ENCODE measurements at regions not wholly inside any gene's neighbourhood (a gene's known extent, or its start where the extent isn't known, plus 50 kb on each side); places are given as distances from the start of the nearest gene placed in this dataset.
A peak's percentile ranks its signal among the peaks of the same experiment; 100 is the strongest.

- Histone ChIP-seq H4K20me1 (ENCODE audit: insufficient read depth, low read length, poor library complexity, severe bottlenecking) (no peaks in the 10 kb centered on the region), H3K4me1 (ENCODE audit: insufficient read depth, low read length, poor library complexity, severe bottlenecking) (peaks cover 70% of the 10 kb centered on the region), H3K9me3 (ENCODE audit: insufficient read depth, low read depth, low read length) (no peaks in the 10 kb centered on the region), H3K9ac (ENCODE audit: low read depth, low read length, poor library complexity, severe bottlenecking) (peak overlapping the region; percentile 83), H3K79me2 (ENCODE audit: insufficient read depth, low read length) (peaks cover 78% of the 10 kb centered on the region), H3K9me2 (replicated peaks; ENCODE audit: low read depth, low read length) (no peaks in the 10 kb centered on the region), H3K4me3 (ENCODE audit: low read length, poor library complexity, severe bottlenecking) (peak overlapping the region; percentile 68), H2AFZ (ENCODE audit: low read length) (no peak overlapping the region), H3F3A (ENCODE audit: low read depth) (peaks cover 9% of the 10 kb centered on the region; the same call in 1 of the 2 replicates), H3K27me3 (ENCODE audit: insufficient read depth, low read length, poor library complexity, severe bottlenecking) (no peaks in the 10 kb centered on the region), H3K4me2 (ENCODE audit: low read depth, low read length, poor library complexity, severe bottlenecking) (peak overlapping the region; percentile 98), H3K36me3 (ENCODE audit: insufficient read depth, low read length) (no peaks in the 10 kb centered on the region)
- no peak for TF ChIP-seq CTCF (conservative IDR thresholded peaks at IDR 0.05; ENCODE audit: low read length)
- no peak for TF ChIP-seq EZH2phosphoT487 (IDR thresholded peaks at IDR 0.05; ENCODE audit: borderline replicate concordance)
Observed at GRCh38 chrX:51825436-51825835, 68.0 kb upstream of the MAGED1 start.

GRCh38 chrX:51834076-51834475, 59.3 kb upstream of the MAGED1 start:
- no peaks in the 10 kb centered on the region for H3K9me2 ChIP-seq (replicated peaks; ENCODE audit: low read depth, low read length)
- H3F3A ChIP-seq (ENCODE audit: low read depth) = no peaks in the 10 kb centered on the region
- H3K27me3 ChIP-seq (ENCODE audit: insufficient read depth, low read length, poor library complexity, severe bottlenecking) = no peaks in the 10 kb centered on the region
- H3K9me3 ChIP-seq (ENCODE audit: insufficient read depth, low read depth, low read length) = no peaks in the 10 kb centered on the region
- no peak overlapping the region for H3K4me3 ChIP-seq (ENCODE audit: low read length, poor library complexity, severe bottlenecking)
- no peaks in the 10 kb centered on the region for H3K36me3 ChIP-seq (ENCODE audit: insufficient read depth, low read length)
- peak overlapping the region; percentile 8 for H3K4me2 ChIP-seq (ENCODE audit: low read depth, low read length, poor library complexity, severe bottlenecking)
- H4K20me1 ChIP-seq (ENCODE audit: insufficient read depth, low read length, poor library complexity, severe bottlenecking) = no peaks in the 10 kb centered on the region
- no peak overlapping the region for H2AFZ ChIP-seq (ENCODE audit: low read length)
- H3K79me2 ChIP-seq (ENCODE audit: insufficient read depth, low read length) = peaks cover 51% of the 10 kb centered on the region
- TF ChIP-seq CTCF (conservative IDR thresholded peaks at IDR 0.05; ENCODE audit: low read length) (no peak), EZH2phosphoT487 (IDR thresholded peaks at IDR 0.05; ENCODE audit: borderline replicate concordance) (no peak)
- peaks cover 17% of the 10 kb centered on the region for H3K4me1 ChIP-seq (ENCODE audit: insufficient read depth, low read length, poor library complexity, severe bottlenecking)
- H3K9ac ChIP-seq (ENCODE audit: low read depth, low read length, poor library complexity, severe bottlenecking) = no peak overlapping the region

GRCh38 chrX:51836823-51837222, 56.6 kb upstream of the MAGED1 start:
- H3K4me3 ChIP-seq (ENCODE audit: low read length, poor library complexity, severe bottlenecking) = no peak overlapping the region
- H3K9ac ChIP-seq (ENCODE audit: low read depth, low read length, poor library complexity, severe bottlenecking) = no peak overlapping the region
- no peaks in the 10 kb centered on the region for H3K27me3 ChIP-seq (ENCODE audit: insufficient read depth, low read length, poor library complexity, severe bottlenecking)
- H3K36me3 ChIP-seq (ENCODE audit: insufficient read depth, low read length) = no peaks in the 10 kb centered on the region
- peaks cover 17% of the 10 kb centered on the region for H3K4me1 ChIP-seq (ENCODE audit: insufficient read depth, low read length, poor library complexity, severe bottlenecking)
- peaks cover 49% of the 10 kb centered on the region for H3K79me2 ChIP-seq (ENCODE audit: insufficient read depth, low read length)
- TF ChIP-seq EZH2phosphoT487 (IDR thresholded peaks at IDR 0.05; ENCODE audit: borderline replicate concordance) = no peak
- no peak for TF ChIP-seq CTCF (conservative IDR thresholded peaks at IDR 0.05; ENCODE audit: low read length)
- H3K9me3 ChIP-seq (ENCODE audit: insufficient read depth, low read depth, low read length) = no peaks in the 10 kb centered on the region
- H3K4me2 ChIP-seq (ENCODE audit: low read depth, low read length, poor library complexity, severe bottlenecking) = no peak overlapping the region
- no peaks in the 10 kb centered on the region for H4K20me1 ChIP-seq (ENCODE audit: insufficient read depth, low read length, poor library complexity, severe bottlenecking)
- no peak overlapping the region for H2AFZ ChIP-seq (ENCODE audit: low read length)
- no peaks in the 10 kb centered on the region for H3K9me2 ChIP-seq (replicated peaks; ENCODE audit: low read depth, low read length)
- H3F3A ChIP-seq (ENCODE audit: low read depth) = no peaks in the 10 kb centered on the region

All from Loucy (cell line).